ENCODE measurements at regions not wholly inside any gene's neighbourhood (a gene's known extent, or its start where the extent isn't known, plus 50 kb on each side); places are given as distances from the start of the nearest gene placed in this dataset.

DNA sequence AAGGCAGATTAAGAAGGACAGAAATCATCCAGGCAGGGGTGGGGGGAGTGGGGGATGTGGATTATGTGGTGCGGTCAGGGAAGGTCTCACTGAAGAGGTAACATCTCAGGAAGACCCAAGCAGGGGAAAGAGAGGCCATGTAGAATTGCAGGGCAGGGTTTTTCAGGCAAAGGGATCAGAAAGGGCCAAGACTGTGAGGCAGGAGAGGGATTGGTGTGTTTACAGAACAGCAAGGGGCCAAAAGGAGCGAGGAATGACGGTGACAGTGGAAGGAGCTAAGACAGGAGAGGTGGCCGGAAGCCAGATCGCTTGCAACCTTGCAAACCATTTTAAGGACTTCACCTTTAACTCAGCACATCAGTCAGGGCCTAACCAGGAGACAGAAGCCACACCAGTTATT lies 535.4 kb upstream of the JARID2 start:
- WGBS, 2 donors, result 98% methylated on average over 5 of the region's 5 CpGs
- H3K36me3 ChIP-seq, result no peaks in the 10 kb centered on the region
- intact Hi-C loops (cut with DNase I), result no loop called here
- H3K4me3 ChIP-seq, result no peak overlapping the region
- peaks cover 0 to 22% (median 16%) of the 10 kb centered on the region in 4 donors for H3K4me1 ChIP-seq
- H3K9me3 ChIP-seq, result peaks cover 0 to 6% (median under 1%) of the 10 kb centered on the region in 4 donors
- no peak for DNase-seq
- no peak overlapping the region for H3K27ac ChIP-seq
- TF ChIP-seq EP300 (IDR thresholded peaks at IDR 0.05) (no peak), POLR2A (IDR thresholded peaks at IDR 0.05) (no peak), POLR2AphosphoS5 (IDR thresholded peaks at IDR 0.05) (no peak)
- TF ChIP-seq, protein P1, sequence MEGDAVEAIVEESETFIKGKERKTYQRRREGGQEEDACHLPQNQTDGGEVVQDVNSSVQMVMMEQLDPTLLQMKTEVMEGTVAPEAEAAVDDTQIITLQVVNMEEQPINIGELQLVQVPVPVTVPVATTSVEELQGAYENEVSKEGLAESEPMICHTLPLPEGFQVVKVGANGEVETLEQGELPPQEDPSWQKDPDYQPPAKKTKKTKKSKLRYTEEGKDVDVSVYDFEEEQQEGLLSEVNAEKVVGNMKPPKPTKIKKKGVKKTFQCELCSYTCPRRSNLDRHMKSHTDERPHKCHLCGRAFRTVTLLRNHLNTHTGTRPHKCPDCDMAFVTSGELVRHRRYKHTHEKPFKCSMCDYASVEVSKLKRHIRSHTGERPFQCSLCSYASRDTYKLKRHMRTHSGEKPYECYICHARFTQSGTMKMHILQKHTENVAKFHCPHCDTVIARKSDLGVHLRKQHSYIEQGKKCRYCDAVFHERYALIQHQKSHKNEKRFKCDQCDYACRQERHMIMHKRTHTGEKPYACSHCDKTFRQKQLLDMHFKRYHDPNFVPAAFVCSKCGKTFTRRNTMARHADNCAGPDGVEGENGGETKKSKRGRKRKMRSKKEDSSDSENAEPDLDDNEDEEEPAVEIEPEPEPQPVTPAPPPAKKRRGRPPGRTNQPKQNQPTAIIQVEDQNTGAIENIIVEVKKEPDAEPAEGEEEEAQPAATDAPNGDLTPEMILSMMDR (IDR thresholded peaks at IDR 0.05), result no peak
- no peaks in the 10 kb centered on the region for H3K27me3 ChIP-seq

DNA sequence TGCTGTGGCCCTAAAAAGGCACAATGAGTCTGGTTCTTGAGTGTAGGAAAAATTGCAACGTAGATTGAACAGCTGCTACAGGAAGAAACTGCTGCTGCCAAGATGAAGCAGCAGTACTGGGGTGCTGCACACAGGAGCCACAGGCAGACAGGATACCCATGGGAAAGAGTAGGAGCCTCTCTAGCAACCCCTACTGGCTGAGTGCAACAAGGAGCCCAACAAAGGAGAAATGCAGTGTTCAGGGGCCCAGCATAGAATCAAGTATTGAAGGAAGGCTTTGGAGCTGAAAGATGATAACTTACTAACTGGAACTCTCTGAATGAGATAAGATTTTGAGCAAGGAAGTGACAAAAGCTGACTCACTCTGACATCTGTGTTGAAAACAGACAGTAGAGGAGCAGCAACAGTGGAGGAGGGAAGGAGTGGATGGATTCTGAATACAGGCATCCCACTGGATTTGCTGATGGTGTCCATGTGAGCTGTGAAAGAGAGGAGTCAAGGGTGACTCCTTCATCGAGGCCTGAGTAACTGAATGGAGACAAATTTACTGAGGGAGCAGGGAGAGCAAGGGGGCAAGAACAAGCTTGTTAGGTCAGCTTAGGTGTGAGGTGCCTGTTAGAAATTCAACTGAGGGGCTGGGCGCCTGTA lies 534.7 kb upstream of the JARID2 start:
- intact Hi-C loops (cut with DNase I), result no loop called here
- Histone ChIP-seq H3K9me3 (peaks cover 0 to 6% (median under 1%) of the 10 kb centered on the region in 4 donors), H3K36me3 (no peaks in the 10 kb centered on the region), H3K27ac (no peak overlapping the region), H3K27me3 (no peaks in the 10 kb centered on the region), H3K4me1 (peaks cover 0 to 15% (median 10%) of the 10 kb centered on the region in 4 donors), H3K4me3 (no peak overlapping the region)
- no peak for DNase-seq
- TF ChIP-seq, protein P1 (IDR thresholded peaks at IDR 0.05), result no peak
- TF ChIP-seq POLR2A (IDR thresholded peaks at IDR 0.05) (no peak), POLR2AphosphoS5 (IDR thresholded peaks at IDR 0.05) (no peak), EP300 (IDR thresholded peaks at IDR 0.05) (no peak)
- WGBS, 2 donors, result 72 to 77% methylated on average over 3 of the region's 3 CpGs

DNA sequence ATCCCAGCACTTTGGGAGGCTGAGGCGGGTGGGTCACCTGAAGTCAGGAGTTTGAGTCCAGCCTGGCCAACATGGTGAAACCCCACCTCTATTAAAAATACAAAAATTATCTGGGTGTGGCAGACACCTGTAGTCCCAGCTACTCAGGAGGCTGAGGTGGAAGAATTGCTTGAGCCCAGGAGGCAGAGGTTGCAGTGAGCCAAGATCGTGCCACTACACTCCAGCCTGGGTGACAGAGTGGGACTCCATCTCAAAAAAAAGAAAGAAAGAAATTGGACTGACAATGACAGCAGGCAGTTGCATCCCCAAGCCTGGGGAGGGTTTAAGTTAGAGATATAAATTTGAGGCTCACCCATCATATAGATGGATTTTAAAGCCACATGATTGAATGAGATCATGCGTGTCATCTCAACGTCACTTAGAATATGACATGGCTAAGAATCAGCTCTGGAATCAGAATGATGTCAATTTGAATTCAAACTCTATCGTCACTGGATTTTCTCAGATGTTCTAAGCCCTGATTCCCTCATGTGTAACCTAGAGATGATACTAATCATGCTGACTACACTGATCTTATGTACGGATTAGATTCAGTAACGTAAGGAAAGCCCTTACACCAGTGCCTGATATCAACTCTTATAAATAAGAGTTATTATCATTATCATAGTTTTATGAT lies 534.0 kb upstream of the JARID2 start:
- Histone ChIP-seq H3K27ac (no peak overlapping the region), H3K27me3 (no peaks in the 10 kb centered on the region), H3K4me3 (no peak overlapping the region), H3K9me3 (peaks cover 0 to 6% (median under 1%) of the 10 kb centered on the region in 4 donors), H3K4me1 (peaks cover 0 to 8% (median 3%) of the 10 kb centered on the region in 4 donors), H3K36me3 (no peaks in the 10 kb centered on the region)
- intact Hi-C loops (cut with DNase I), result no loop called here
- 89 to 90% methylated on average over 7 of the region's 7 CpGs for WGBS, 2 donors
- DNase-seq, result no peak
- TF ChIP-seq, protein P1 (IDR thresholded peaks at IDR 0.05), result no peak
- TF ChIP-seq EP300 (IDR thresholded peaks at IDR 0.05) (no peak), POLR2A (IDR thresholded peaks at IDR 0.05) (no peak), POLR2AphosphoS5 (IDR thresholded peaks at IDR 0.05) (no peak)

DNA sequence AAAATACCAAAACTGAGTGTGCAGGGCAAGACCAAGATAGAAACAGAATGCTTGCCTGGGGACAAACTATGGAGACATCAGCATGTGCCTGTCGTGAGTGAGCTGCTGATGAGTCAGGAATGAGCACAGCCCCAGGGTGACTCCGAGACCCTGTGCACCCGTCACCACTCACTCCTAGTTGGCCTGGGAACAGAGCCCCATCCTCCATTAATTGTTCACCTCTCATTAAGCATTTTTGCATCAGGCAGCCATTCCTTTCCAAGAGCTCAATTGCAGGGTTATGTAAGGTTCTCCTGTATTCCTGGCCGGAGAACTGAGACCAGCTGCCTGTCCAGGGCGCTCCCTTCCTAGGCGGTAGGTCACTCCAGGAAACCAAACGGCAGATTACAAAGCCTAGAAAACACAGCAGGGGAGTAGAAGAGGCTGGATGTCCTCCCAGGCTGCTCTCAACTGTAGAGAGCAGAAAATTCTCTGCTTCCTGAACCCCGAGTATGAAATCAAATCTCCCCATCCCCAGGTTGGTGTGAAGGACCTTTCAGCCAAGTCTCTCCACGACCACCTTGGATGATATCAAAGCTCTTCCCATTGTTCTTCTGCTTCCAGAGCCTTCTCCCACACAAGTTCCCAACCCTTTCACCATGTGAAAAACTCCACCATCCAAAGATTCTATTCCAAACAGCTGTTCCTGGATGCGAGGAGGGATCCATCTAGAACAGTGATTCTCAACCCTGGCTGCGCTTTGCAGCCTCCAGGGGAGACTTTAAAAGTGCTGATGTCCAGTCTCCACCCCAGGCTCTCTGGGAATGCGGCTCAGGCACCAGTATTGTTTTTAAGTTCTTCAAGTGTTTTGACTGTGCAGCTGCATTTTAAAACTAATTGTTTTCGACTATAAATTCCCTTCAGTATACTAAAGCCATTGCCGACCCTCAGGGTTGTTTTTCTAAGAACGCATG lies 532.6 kb upstream of the JARID2 start:
- DNase-seq, result peak; percentile 83
- H3K4me3 ChIP-seq, result no peak overlapping the region
- no peaks in the 10 kb centered on the region for H3K36me3 ChIP-seq
- intact Hi-C loops (cut with DNase I), result no loop called here
- no peaks in the 10 kb centered on the region for H3K27me3 ChIP-seq
- TF ChIP-seq POLR2AphosphoS5 (IDR thresholded peaks at IDR 0.05), result peak in 1 of 4 donors; percentile 45
- no peak for TF ChIP-seq POLR2A (IDR thresholded peaks at IDR 0.05)
- no peaks in the 10 kb centered on the region for H3K4me1 ChIP-seq
- peaks cover 0 to 6% (median under 1%) of the 10 kb centered on the region in 4 donors for H3K9me3 ChIP-seq
- peak overlapping the region in 3 of 4 donors; percentile 28 to 48 (median 41) for H3K27ac ChIP-seq
- 82 to 83% methylated on average over 15 of the region's 15 CpGs for WGBS, 2 donors

Data from sigmoid colon (tissue), 6 donors.